Stimulated activated CD8-positive, alpha-beta memory T cell treated with anti-CD3 and anti-CD28 coated beads, Interleukin-4, amount 100 ng/mL, for 24 hours (primary cell): ENCODE measurements at regions not wholly inside any gene's neighbourhood (a gene's known extent, or its start where the extent isn't known, plus 50 kb on each side); places are given as distances from the start of the nearest gene placed in this dataset.

ENCODE experiments used
- DNase-seq: peaks from one replicate; pipeline ENCODE4 v3.0.0-alpha.2; 2020; ENCODE audit warnings: low read depth

DNA sequence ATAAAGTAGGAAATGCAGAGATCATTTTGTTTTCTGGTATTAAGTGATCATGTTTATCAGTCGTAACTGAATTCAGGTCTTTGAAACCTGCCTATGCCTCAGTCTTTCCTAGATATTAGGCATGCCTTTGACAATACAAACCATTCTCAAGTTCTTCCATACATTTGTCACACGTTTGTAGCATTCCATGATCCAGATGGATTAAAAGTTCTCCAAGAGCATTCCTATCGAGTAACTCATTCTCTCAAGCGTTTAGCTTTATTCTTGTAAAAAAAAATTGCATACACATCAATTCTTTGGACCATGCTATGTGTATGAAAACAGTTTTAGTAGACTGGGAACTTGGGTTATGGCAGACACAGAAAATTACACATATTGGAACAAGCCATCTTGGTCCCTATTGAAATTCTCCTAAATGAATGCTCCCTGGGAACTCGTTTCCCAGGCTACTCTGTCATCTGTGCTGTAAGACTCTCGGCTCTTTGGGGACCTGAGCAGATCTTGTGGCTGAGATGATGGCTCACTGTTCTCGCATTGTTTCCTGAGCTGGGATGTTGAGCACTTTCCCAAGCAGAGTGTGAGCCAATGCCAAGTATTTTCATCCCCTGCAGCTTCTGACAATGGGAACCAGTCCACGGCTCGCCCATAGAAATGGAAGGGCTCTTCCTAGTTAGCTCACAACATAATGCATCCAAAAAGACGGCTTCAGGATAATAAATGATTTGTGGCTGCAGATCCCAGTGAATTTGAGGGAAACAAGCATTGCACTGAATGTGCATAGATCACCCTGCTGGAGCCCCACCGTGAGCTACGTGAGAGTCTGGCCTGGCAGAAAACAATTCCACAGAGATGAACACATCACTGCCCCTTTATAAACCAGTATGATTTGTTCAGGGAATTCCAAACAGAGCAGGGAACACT, 230.2 kb downstream of the IRX1 start:
- DNase-seq: no peak

GRCh38 chr5:3827624-3828023, 232.0 kb downstream of the IRX1 start:
- no peak for DNase-seq

DNA sequence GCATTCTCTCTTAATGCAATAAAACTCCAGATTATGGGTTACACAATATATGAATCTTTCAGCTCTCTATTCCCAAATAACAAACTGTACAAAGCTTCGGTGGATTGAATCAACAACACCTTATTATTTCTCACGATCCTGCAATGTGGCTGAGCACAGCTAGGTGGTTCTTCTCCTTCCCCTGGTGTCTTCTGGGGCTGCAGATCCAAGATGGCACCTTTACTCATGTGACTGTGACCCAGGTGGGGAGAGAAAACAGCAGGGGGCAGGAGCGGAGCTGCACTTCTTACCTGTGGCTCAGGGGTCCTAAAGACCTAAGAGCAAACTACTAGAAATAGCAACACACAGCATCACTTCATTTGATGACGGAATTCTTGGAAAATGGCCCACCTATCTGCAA, 233.1 kb downstream of the IRX1 start:
- DNase-seq: no peak

DNA sequence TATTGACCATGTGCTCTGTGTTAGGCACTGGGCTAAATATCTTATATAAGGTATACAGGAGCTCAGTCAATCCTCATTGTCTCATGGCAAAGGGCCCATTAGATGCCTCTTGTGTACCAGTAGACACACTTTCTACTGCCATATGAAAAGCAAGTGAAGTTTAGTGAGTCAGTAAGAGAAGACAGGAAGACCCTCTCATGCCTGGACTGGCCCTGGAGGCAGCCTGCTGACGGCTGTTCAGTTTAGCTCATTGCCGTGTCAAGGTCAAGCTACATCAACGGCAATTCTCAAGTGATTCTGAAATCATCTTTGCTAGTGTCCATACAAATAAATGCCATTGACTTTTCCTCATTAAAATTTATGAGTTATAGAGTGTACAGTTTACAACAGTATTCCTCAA, 237.9 kb downstream of the IRX1 start:
- no peak for DNase-seq

- no peak for DNase-seq
Measured at GRCh38 chr5:3835811-3836210, 240.2 kb downstream of the IRX1 start.

DNA sequence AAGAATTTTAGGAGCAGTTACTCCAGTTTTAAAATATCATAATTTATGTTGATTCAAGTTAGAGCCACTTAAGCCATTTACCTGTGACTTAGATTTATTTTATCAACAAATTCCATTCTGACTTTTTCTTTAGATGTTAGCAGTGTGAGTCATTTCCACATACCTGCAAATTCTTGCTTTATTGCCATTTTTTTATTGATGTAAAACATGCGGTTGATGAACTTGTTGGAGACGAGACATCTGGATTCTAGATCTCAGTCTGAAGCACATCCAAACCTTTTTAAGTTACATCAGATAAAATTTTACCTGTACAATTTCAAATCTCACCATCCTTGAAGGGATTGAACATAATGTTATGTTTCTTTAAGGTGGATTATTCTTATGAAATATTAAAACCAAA, 240.9 kb downstream of the IRX1 start:
- DNase-seq: no peak

- no peak for DNase-seq
Measured at GRCh38 chr5:3837506-3837905, 241.9 kb downstream of the IRX1 start.

- no peak for DNase-seq
Measured at GRCh38 chr5:3839151-3839550, 243.5 kb downstream of the IRX1 start.

GRCh38 chr5:3842591-3842990, 247.0 kb downstream of the IRX1 start:
- no peak for DNase-seq

GRCh38 chr5:3843706-3844105, 248.1 kb downstream of the IRX1 start:
- no peak for DNase-seq

GRCh38 chr5:3844266-3844665, 248.6 kb downstream of the IRX1 start:
- no peak for DNase-seq

- DNase-seq: no peak
Measured at GRCh38 chr5:3845230-3845629, 249.6 kb downstream of the IRX1 start.

DNA sequence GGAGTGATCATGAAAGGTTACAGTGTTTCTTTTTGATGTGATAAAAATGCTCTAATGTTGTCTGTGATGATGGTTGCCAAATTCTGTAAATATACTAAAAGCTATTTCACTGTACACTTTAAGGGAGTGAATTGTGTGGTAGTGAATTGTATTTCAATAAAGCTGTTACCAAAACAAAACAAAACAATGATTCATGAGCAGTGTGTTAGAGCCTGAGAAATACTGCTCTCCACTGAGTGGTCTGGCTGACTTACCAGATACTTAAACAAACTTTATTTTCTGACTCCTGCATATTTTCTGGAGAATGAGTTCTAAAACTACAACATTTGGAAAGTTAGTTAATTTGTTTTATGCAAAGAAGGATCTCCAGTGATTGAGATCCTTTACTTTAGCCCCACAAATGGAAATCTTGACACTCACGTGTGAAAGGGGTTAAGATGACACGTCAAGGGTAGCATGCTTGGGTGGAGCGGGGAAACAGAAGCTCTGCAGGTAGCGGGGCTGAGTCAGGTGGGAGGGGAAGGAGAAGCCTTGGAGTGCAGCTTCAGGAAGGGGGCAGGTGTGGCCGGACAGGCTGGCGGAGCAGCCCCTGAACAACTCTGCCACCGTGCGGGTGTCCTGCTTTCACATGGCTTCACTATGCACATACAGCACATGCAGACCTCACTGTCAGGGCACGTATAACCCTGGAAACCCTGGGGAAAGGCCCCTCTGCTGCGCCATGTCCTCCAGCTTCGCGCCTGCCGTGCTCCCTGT, 256.7 kb downstream of the IRX1 start:
- DNase-seq: no peak

- DNase-seq: no peak
Measured at GRCh38 chr5:3853362-3853761, 257.7 kb downstream of the IRX1 start.

DNA sequence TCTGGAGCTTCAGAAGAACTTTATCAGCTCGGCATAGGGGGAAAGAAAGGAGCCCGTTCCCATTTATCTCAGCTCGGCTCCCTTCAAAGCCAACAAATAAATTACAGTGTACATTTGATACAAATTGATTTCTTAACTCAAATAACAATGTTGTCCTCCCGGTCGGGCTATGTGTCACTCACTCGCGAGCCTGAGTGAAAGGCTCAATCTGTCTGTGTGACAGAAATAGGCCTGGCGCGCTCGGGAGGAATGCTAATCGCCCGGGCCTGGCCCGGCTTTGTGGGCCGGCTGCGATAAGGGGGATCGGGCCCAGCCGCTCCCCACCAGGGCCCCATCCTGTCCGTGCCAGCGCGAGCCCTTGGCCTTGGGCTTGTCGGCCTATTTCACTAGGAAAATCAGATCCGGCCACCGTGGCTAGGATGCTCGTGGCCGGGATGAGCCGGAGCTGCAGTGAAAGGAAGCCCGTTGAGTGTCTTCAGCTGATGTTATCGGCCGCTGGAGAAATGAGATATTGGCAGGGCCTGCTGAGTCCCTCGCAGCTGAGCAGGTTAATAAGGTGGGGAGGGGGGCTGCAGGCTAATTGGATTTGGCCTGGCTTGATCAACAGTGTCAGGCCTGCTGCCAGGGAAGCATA, 258.7 kb downstream of the IRX1 start:
- DNase-seq: no peak

- DNase-seq: no peak
Measured at GRCh38 chr5:3856036-3856435, 260.4 kb downstream of the IRX1 start.

- DNase-seq: no peak
Measured at GRCh38 chr5:3858524-3858923, 262.9 kb downstream of the IRX1 start.

- no peak for DNase-seq
Measured at GRCh38 chr5:3862906-3863305, 267.3 kb downstream of the IRX1 start.

DNA sequence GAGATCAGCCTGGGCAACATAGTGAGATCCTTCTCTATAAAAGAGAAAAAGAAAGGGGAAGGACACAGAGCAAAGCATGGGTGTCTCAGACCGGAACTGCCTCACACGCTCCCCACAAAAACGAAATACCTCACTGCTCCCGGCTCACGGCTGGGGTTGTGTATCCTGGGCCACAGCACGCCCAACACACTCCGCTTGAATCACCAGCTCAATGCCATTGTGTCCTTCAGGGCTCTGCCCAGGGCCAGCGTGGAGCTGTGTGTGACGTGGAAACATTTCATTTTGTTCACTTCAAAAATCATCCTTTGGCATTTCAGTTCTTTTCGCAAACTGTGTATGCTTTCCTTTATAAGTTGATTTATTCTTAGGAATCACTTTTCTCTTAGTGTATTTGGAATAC, 279.5 kb downstream of the IRX1 start:
- no peak for DNase-seq

DNA sequence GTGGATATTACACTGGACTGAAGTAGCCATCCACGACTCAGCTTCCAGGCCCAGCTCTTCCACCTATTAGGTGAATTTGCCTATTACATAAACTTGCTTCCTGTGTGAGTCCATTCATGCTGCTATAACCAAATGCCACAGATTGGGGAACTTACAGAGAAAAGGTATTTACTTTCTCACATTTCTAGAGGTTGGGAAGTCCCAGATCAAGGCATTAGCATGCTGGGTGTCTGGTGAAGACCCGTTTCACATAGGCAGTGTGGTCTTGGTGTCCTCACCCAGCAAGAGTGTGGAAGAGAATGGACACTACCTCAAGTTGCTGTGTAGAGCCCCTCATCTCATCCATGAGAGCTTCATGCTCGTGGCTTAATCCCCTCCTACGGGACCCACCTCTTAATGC, 282.6 kb downstream of the IRX1 start:
- DNase-seq: no peak

DNA sequence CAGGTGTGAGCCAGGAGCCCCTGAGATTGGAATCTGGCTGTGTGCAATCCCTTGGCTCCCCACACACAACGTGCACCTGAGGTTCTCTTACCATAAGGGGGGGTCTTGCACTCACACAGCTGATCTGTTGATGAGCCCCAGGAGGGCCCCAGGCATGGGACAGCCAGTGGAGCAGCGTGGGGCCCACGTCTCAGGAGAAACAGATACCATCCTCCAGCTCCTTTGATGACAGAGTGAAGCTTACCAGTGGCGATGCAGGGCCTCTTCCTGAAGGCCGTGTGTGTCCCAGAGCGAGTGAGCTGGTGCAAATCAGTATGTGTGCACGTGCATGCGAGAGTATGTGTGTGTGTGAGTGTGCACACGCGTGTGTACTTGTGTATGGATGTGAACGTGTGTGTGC, 287.4 kb downstream of the IRX1 start:
- DNase-seq: no peak

DNA sequence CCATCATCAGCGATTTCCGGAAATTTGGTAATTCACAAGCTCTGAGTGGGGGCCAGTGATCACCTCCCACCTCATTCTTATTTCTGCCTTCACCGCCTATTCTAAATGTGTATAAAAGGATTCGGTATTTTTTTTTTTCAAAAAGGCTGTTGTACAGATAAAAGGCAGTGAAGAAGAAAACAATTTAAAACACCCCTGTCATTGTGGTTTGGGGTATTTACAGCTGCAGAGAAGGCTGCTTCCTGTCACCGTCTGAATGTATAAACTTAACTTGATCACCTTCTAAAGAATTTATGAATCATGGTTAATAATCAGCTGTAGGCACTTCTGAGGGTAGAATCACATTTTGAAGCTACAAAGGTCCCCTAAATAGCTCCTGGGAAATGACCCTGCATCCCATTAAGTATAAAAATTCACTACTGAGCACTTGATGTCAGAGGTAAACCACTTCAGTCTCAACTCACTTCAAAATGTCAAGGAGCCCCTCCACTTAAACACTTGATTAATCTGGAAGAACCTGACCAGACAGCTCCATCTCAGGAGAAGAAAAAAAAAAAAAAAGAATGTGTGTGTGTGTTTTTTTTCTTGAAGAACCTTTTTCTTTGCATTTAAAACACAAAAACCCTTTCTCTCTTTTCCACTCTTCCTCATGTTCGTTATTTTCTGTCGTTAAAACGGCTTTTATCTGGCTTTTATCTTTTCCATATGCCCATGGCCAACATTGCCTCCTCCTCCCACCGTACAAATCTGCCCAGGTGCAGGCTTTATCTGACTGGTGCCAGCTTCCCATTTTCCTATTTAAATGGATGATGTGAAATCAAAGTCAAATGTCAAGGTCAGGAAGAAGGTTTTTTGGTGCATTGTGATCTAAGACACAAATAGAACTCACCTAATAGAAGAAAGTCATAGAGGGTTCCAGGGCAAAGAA, 291.2 kb downstream of the IRX1 start:
- no peak for DNase-seq
